NCI-H2107 (cell line): ENCODE measurements at regions not wholly inside any gene's neighbourhood (a gene's known extent, or its start where the extent isn't known, plus 50 kb on each side); places are given as distances from the start of the nearest gene placed in this dataset.
"Not testable (repeated sequence)": the region's sequence is repeated elsewhere in the genome, so short reads cannot be mapped to it uniquely, and the experiment has no call there.

Experiments
- DNase-seq: peaks from one replicate; lab custom pipeline; 2025; lab: John Stamatoyannopoulos, UW

- not testable (repeated sequence) for DNase-seq
These were observed 1671.4 kb downstream of the C4orf33 start for GRCh38 chr4:130767384-130767783.

GRCh38 chr4:130772966-130773365 lies 1677.0 kb downstream of the C4orf33 start:
- DNase-seq: not testable (repeated sequence)

- no peak for DNase-seq
These were observed 1712.5 kb downstream of the C4orf33 start for GRCh38 chr4:130808492-130808891.

DNA sequence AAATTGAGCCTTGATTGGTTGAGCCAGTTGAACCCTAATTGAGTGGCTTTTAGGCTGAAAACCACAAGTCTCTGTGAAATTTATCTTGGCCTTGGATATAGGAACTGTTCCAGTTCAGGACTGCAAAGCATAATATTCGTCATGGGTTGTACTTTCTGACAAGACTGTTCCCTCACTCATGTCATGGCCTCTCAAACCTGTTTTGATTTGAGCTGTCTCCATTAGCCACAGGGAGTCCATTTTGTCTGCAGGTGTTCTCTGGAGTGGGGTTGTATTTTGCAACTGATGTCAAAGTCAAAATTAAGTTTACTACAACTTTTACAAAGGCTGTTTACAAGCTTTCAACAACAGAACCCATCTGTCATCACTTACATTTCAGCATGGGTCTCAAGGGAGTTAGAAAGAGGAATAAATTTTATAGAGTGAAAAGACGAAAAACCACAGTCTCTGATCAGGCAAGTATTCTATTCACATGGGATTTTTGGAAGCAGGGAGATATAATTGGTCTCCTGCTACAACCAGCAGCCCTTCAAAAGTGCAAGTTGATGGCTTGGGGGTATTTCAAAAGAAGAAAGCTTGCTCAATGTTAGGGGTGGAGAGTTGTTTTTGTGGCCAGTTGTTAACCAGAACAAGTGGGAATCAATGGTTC lies 1716.3 kb downstream of the C4orf33 start:
- DNase-seq: no peak

DNA sequence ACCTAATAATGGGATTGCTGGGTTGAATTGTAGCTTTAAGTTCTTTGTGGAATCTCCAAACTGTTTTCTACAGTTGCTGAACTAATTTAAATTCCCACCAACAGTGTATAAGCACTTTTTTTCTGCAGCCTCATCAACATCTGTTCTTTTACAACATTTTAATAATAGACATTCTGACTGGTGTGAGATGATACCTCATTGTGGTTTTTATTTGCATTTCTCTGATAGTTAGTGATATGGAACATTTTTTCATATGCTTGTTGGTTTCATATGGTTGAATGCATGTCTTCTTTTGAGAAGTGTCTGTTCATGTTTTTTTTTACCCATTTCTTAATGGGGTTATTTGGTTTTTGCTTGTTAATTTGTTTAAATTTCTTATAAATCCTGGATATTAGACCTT lies 1718.9 kb downstream of the C4orf33 start:
- DNase-seq: no peak

DNA sequence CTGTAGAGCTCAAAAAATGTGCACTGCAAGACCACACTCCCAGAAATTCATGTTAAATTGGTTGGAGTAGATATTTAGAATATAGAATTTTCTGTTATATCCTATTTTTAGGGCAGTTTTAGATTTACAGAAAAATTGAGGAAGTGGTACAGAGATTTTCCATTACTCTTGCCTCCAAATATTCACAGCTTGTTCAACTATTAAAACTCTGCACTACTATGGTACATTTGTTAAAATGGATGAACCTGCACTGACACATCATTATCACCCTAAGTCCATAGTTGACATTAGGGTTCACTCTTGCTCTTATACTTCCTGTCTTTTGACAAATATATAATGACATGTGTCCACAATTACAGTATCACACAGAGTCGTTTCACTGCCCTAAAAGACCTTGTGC lies 1724.5 kb downstream of the C4orf33 start:
- no peak for DNase-seq

DNA sequence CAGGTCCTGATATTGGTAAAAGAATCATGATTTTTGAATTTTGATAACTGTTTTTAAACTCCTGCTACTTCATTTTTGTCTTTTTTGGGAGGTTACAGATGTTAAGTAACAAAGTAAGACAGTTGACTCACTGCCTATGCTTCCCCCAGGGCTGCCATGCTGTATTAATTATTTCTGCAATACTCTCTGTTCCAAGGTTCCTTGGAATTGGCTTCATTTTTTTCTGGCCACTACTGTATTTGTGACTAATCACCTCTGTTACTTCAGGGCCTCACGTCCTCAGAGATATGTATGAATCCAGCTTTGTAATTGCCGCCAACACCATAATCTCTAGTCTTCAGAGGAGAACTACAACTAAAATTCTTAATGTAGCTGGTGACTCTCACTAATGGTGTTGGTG lies 1729.3 kb downstream of the C4orf33 start:
- DNase-seq: no peak

DNA sequence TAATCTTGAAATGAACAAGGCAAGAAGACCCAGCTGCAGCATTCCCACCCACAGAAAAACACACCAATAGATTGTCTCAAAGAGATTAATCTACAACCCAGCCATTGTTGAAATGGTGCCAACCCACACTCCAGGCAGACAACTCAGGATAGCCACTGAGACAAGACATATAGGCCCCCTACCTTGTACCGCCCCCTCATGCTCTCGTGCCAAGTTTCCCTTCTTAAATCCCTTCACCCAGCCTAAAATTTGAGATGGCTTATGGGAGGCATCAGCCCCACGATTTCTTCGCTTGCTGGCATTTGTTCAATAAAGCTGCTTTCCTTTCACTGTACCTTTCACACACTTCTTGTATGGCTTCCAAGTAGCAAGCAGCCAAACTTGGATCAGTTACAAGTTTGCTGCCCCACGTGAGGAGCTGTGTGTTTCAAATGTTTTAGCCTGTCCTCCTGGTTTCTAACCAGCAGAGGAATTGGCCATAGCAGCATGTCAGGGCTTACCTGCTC lies 1754.1 kb downstream of the C4orf33 start:
- no peak for DNase-seq

GRCh38 chr4:130851107-130851506 lies 1755.2 kb downstream of the C4orf33 start:
- DNase-seq: no peak

GRCh38 chr4:130851932-130852331 lies 1756.0 kb downstream of the C4orf33 start:
- no peak for DNase-seq

GRCh38 chr4:130855533-130855932 lies 1759.6 kb downstream of the C4orf33 start:
- no peak for DNase-seq

DNA sequence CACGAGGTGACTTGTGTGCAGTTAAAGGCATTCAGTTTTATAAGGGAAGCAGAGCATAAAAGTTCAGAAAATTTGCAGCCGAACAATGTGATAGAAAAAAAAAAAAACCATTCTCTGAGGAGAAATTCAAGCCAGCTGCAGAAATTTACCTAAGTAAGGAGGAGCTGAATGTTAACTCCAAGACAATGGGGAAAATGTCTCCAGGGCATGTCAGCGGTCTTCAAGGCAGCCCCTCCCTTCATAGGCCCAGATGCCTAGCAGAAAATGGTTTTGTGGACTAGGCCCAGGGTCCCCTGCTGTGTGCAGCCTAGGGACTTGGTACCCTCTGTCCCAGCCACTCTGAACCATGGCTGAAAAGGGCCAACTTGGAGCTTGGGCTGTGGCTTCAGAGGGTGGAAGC lies 1764.0 kb downstream of the C4orf33 start:
- DNase-seq: no peak

DNA sequence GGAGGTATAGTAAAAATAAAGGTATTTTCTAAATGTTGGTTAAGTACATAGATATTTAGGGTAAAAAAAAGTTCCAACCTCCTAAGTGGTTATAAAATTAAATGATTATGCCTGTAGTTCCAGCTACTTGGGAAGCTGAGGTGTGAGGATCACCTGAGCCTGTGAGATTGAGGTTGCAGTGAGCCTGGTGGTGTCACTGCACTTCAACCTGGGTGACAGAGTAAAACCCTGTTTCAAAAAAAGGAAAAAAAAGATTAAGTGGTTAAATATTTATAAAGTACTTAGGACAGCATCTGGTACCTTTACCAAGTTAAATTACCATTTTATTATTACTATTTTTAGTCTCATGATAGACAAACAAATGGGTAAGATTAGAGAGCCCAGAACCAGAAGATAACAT lies 1801.0 kb downstream of the C4orf33 start:
- no peak for DNase-seq

DNA sequence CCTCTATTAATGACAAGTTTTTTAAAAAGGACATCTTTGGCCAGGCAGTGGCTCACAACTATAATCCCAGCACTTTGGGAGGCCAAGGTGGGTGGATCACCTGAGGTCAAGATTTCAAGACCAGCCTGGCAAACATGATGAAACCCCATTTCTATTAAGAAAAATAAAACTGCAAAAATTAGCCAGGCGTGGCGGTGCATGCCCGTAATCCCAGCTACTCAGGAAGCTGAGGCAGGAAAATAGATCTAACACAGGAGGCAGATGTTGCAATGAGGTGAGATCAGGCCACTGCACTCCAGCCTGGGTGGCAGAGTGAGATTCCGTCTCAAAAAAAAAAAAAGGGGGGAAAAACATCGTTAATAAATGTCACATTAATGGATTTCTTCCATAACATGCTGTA lies 1805.4 kb downstream of the C4orf33 start:
- no peak for DNase-seq

DNA sequence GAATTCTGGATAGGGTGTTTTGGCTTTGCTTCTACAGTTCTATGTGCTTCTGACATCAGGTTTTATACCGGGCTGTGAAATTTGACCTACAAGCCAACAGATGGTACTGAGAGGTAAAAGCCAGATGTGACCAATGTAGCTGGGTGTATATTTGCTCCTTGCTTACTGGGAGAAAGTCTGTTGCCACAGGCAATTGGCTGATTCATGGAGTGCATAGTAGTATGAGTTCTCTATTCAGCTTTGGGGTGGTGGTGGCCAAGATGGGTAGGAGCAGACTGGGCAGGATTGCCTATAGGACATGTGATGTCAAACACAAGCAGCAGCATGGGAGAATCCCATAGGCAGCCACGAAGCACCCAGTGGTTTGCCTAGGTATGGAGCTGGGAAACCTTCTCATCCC lies 1827.0 kb downstream of the C4orf33 start:
- no peak for DNase-seq

GRCh38 chr4:130955520-130955919 lies 1859.6 kb downstream of the C4orf33 start:
- no peak for DNase-seq

GRCh38 chr4:130985371-130985770 lies 1889.4 kb downstream of the C4orf33 start:
- DNase-seq: no peak

DNA sequence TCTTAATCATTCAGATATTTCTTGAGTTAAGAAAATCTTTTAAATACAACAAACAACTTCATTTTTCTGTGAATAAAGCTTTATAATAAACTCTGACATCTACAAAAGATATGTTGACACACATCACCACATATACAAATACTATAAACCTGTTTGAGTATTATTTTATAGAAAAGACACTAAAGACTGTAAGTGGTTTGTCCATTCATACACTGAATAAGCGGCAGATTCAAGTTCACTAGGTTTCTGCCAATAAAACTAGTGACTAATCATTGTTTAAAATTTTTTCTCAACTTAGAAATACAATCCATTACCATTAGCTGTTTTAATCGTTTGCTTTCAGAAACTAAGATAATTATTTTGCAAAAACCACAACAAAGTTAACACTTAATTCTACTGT lies 1900.0 kb downstream of the C4orf33 start:
- DNase-seq: no peak

DNA sequence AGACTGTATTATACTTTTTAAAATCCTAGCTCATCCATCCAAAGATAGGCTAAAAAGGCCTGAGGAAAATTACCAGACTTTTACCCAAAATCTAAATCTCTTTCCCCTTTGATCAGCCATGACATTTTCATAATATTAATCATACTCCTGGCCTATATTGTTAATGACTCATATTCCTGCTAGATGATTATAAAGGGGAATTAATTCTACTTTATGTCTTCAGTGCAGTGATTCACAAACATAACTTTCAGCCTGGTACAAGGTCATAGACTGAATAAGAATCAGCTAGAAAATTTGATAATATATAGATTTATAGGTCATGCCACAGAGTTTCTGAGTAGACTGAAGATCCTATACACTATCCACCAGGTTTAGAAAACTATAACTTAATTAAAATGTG lies 1905.4 kb downstream of the C4orf33 start:
- no peak for DNase-seq

DNA sequence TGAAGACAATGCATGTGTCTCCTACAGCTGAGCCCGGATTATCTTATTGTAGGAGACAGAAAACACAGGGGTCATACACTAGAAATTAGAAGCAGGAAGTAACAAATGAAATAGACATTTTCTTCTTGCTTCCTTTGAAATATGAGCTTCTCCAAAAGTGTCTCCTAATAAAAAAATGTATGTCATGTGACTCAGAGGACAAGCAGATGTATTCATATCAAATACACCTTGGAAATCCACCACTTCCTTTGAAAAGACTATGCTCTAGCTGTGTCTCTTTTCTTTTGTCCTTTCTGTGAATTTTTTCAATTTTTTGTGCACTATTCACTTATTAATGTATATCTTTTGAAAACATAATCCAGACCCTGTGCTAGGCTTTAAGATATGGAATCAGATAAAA lies 1906.2 kb downstream of the C4orf33 start:
- no peak for DNase-seq

- DNase-seq: no peak
These were observed 1910.4 kb downstream of the C4orf33 start for GRCh38 chr4:131006388-131006787.

DNA sequence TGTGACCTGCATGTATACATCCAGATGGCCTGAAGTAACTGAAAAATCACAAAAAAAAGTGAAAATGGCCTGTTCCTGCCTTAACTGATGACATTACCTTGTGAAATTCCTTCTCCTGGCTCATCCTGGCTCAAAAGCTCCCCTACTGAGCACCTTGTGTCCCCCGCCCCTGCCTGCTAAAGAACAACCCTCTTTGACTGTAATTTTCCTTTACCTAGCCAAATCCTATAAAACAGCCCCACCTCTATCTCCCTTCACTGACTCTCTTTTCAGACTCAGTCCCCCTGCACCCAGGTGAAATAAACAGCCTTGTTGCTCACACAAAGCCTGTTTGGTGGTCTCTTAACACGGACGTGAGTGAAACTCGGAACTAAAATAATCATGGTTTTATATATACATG lies 1916.0 kb downstream of the C4orf33 start:
- not testable (repeated sequence) for DNase-seq

DNA sequence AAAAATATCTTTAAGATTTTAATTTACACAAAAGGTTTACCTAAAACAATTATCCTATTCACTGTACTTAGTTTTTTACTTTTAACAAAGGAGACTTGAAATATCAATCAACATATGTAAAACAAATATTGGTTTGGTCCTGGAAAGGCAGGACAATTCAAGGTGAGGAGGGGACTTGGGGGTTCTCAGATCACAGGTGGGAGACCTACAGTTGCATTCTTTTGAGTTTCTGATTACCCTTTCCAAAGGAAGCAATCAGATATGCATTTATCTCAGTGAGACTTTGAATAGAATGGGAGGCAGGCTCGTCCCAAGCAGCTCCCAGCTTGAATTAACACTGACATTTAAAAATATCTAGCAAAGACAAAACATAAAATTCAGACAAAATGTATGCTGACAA lies 1917.3 kb downstream of the C4orf33 start:
- DNase-seq: no peak

DNA sequence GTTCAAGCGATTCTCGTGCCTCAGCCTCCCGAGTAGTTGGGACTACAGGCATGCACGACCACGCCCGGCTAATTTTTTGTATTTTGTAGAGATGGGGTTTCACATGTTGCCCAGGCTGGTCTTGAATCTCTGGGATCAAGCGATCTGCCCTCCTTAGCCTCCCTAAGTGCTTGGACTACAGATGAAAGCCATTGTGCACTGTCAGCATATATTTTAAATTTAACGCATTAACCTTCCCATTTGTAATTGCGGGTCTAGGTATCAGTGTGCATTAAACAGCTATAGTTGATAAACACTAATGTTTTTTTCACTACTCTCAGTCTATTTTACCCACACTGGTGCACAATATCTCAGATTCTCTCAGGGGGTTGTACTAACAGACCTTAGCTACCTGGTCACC lies 1930.8 kb downstream of the C4orf33 start:
- no peak for DNase-seq
